ENCODE measurements at regions not wholly inside any gene's neighbourhood (a gene's known extent, or its start where the extent isn't known, plus 50 kb on each side); places are given as distances from the start of the nearest gene placed in this dataset.
"Not testable (repeated sequence)": the region's sequence is repeated elsewhere in the genome, so short reads cannot be mapped to it uniquely, and the experiment has no call there.

GRCh38 chr5:12667818-12668217 is 763.6 kb upstream of the CTNND2 start:
- not testable (repeated sequence) for TF ChIP-seq CTCF (IDR thresholded peaks at IDR 0.05; ENCODE audit: insufficient read depth, low read length); POLR2AphosphoS5 (IDR thresholded peaks at IDR 0.05; ENCODE audit: low read depth); GABPA (IDR thresholded peaks at IDR 0.05; ENCODE audit: low read depth); SPI1 (IDR thresholded peaks at IDR 0.05; ENCODE audit: borderline replicate concordance, low read depth); REST (IDR thresholded peaks at IDR 0.05; ENCODE audit: insufficient replicate concordance, low read depth)
